ENCODE measurements at regions not wholly inside any gene's neighbourhood (a gene's known extent, or its start where the extent isn't known, plus 50 kb on each side); places are given as distances from the start of the nearest gene placed in this dataset.
A peak's percentile ranks its signal among the peaks of the same experiment; 100 is the strongest.

- no peak for TF ChIP-seq ZC3H10 (CRISPR knock-in tag; IDR thresholded peaks at IDR 0.05)
- TF ChIP-seq ISL1 (CRISPR knock-in tag; IDR thresholded peaks at IDR 0.05), result no peak
- TF ChIP-seq ZNF8 (CRISPR knock-in tag; IDR thresholded peaks at IDR 0.05), result no peak
- TF ChIP-seq, protein P1, sequence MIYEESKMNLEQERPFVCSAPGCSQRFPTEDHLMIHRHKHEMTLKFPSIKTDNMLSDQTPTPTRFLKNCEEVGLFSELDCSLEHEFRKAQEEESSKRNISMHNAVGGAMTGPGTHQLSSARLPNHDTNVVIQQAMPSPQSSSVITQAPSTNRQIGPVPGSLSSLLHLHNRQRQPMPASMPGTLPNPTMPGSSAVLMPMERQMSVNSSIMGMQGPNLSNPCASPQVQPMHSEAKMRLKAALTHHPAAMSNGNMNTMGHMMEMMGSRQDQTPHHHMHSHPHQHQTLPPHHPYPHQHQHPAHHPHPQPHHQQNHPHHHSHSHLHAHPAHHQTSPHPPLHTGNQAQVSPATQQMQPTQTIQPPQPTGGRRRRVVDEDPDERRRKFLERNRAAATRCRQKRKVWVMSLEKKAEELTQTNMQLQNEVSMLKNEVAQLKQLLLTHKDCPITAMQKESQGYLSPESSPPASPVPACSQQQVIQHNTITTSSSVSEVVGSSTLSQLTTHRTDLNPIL (CRISPR knock-in tag; IDR thresholded peaks at IDR 0.05; ENCODE audit: low read depth), result no peak
- TF ChIP-seq ZNF70 (CRISPR knock-in tag; IDR thresholded peaks at IDR 0.05), result peak; percentile 44; the same call in 1 of the 2 replicates
- no peak for TF ChIP-seq CSDC2 (CRISPR knock-in tag; IDR thresholded peaks at IDR 0.05)
- TF ChIP-seq RARB (CRISPR knock-in tag; IDR thresholded peaks at IDR 0.05), result no peak
- TF ChIP-seq ZFP3 (CRISPR knock-in tag; IDR thresholded peaks at IDR 0.05), result no peak
- TF ChIP-seq PATZ1 (CRISPR knock-in tag; IDR thresholded peaks at IDR 0.05; ENCODE audit: borderline replicate concordance), result no peak
- no peak for TF ChIP-seq CSRNP3 (CRISPR knock-in tag; IDR thresholded peaks at IDR 0.05)
Observed at GRCh38 chr5:174198541-174198940, 153.0 kb downstream of the NSG2 start.

Data from SK-N-SH treated with all-trans-retinoic acid at 6 μM for 48 hours (cell line).